ENCODE measurements at regions not wholly inside any gene's neighbourhood (a gene's known extent, or its start where the extent isn't known, plus 50 kb on each side); places are given as distances from the start of the nearest gene placed in this dataset.

DNA sequence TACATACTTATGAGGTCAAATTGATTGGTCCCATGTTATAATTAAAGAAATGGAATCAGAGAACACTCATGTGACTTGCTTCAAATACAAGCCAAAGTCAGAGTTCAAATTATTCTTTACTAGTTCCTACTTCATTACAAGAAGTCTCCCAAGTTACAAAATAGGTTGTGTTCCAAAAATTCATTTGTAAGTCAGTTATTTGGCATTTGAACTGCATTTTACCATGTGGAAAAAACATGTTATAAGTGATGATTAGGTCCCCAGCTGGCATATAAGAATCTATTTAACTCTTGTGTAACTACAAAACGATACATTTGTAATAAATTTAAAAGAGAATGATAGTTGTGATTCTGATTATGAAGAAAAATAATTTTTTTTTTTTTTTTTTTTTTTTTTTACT lies 124.1 kb downstream of the DISP1 start:
- no peak overlapping the region for H3K27ac ChIP-seq (ENCODE audit: low read depth, low read length)
- no peaks in the 10 kb centered on the region for H3K4me1 ChIP-seq (ENCODE audit: control insufficient read depth in 1 of 2, insufficient read depth in 2 of 2, low read length in 2 of 2)
- no peaks in the 10 kb centered on the region for H3K27me3 ChIP-seq (ENCODE audit: control insufficient read depth in 1 of 2, insufficient read depth in 2 of 2, low read length in 2 of 2)
- H3K36me3 ChIP-seq (ENCODE audit: control insufficient read depth in 1 of 2, insufficient read depth in 2 of 2, low read length in 2 of 2), result peaks cover 0 to 7% of the 10 kb centered on the region in 2 donors
- no peak overlapping the region for H3K9ac ChIP-seq (ENCODE audit: low read depth in 1 of 2, low read length in 2 of 2)
- H3K4me3 ChIP-seq (ENCODE audit: low read depth in 1 of 2, low read length in 2 of 2), result no peak overlapping the region
- H3K9me3 ChIP-seq (ENCODE audit: control insufficient read depth in 1 of 2, low read length in 2 of 2), result no peaks in the 10 kb centered on the region

DNA sequence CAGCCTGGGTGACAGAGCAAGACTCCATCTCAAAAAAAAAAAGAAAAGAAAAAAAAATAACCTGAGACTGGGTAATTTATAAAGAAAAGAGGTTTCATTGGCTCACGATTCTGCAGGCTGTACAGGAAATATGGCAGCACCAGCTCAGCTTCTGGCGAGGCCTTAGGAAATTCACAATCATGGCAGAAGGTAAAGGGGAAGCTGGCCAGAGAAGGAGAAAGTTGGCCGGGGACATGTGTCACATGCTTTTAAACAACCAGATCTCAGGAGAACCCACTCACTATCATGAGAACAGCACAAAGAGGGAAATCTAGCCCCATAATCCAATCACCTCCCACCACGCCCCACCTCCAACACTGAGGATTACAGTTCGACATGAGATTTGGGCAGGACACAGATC lies 125.3 kb downstream of the DISP1 start:
- Histone ChIP-seq H3K27ac (ENCODE audit: low read depth, low read length) (no peak overlapping the region), H3K27me3 (ENCODE audit: control insufficient read depth in 1 of 2, insufficient read depth in 2 of 2, low read length in 2 of 2) (no peaks in the 10 kb centered on the region), H3K36me3 (ENCODE audit: control insufficient read depth in 1 of 2, insufficient read depth in 2 of 2, low read length in 2 of 2) (peaks cover 0 to 7% of the 10 kb centered on the region in 2 donors), H3K9ac (ENCODE audit: low read depth in 1 of 2, low read length in 2 of 2) (no peak overlapping the region), H3K4me3 (ENCODE audit: low read depth in 1 of 2, low read length in 2 of 2) (no peak overlapping the region), H3K9me3 (ENCODE audit: control insufficient read depth in 1 of 2, low read length in 2 of 2) (no peaks in the 10 kb centered on the region), H3K4me1 (ENCODE audit: control insufficient read depth in 1 of 2, insufficient read depth in 2 of 2, low read length in 2 of 2) (no peaks in the 10 kb centered on the region)

DNA sequence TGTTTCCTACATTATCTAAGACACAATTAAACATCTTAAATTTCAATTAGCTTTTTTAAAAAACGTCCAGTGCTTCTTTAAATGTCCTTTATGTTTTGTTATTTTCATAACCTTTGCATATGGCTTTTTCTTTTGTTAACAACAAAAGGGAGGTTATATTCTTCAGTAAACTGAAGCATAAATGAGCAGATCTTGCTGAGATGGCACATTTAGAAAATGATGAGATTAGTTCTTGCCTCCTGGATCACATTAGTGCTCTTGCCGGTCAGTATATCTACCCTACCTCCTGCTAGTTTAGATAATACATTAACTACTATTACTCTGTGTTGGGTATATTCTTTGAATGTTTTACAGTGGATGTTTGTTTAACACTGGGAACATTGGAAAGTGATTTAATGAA lies 126.1 kb downstream of the DISP1 start:
- no peaks in the 10 kb centered on the region for H3K9me3 ChIP-seq (ENCODE audit: control insufficient read depth in 1 of 2, low read length in 2 of 2)
- H3K27ac ChIP-seq (ENCODE audit: low read depth, low read length), result no peak overlapping the region
- no peaks in the 10 kb centered on the region for H3K4me1 ChIP-seq (ENCODE audit: control insufficient read depth in 1 of 2, insufficient read depth in 2 of 2, low read length in 2 of 2)
- peaks cover 0 to 7% of the 10 kb centered on the region in 2 donors for H3K36me3 ChIP-seq (ENCODE audit: control insufficient read depth in 1 of 2, insufficient read depth in 2 of 2, low read length in 2 of 2)
- no peak overlapping the region for H3K9ac ChIP-seq (ENCODE audit: low read depth in 1 of 2, low read length in 2 of 2)
- no peaks in the 10 kb centered on the region for H3K27me3 ChIP-seq (ENCODE audit: control insufficient read depth in 1 of 2, insufficient read depth in 2 of 2, low read length in 2 of 2)
- no peak overlapping the region for H3K4me3 ChIP-seq (ENCODE audit: low read depth in 1 of 2, low read length in 2 of 2)

DNA sequence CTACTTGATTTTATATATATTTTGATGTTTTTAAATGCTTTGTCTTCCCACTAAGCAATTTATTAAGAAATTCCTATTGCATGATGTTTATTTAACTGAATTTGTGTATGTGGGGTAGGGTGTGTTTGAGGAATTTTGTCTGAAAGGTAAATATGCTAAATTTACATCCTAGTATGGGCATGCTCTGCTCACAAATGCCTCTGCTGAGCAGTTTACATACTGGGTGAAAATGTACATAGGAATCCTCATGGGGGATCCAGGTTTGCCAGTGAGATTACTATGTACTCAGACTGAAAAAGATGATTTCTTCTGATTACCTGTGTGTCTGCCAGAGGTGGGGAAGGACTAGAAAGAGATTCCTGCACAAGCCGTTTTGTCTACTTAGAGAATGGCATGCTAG lies 126.6 kb downstream of the DISP1 start:
- Histone ChIP-seq H3K9me3 (ENCODE audit: control insufficient read depth in 1 of 2, low read length in 2 of 2) (no peaks in the 10 kb centered on the region), H3K27me3 (ENCODE audit: control insufficient read depth in 1 of 2, insufficient read depth in 2 of 2, low read length in 2 of 2) (no peaks in the 10 kb centered on the region), H3K9ac (ENCODE audit: low read depth in 1 of 2, low read length in 2 of 2) (no peak overlapping the region), H3K36me3 (ENCODE audit: control insufficient read depth in 1 of 2, insufficient read depth in 2 of 2, low read length in 2 of 2) (peaks cover 0 to 7% of the 10 kb centered on the region in 2 donors), H3K4me3 (ENCODE audit: low read depth in 1 of 2, low read length in 2 of 2) (no peak overlapping the region), H3K27ac (ENCODE audit: low read depth, low read length) (no peak overlapping the region), H3K4me1 (ENCODE audit: control insufficient read depth in 1 of 2, insufficient read depth in 2 of 2, low read length in 2 of 2) (no peaks in the 10 kb centered on the region)

DNA sequence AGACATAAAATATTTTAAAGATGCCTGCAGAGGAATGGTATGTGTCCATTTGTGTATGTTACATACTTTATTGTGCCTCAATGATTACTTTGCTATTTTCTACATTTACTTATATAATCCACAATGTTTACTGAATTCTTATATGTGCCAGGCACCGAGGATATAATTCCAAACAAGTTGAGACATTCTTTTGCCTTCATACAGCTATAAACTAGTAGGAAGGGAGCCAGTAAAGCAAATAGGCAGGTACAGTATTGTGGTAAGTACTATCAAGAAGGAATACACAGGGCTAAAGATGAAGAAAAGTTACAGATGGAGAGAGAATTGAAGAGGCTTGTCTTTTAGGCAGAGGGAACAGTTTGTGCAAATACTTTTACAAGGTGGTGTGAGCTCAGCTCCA lies 131.6 kb downstream of the DISP1 start:
- no peak overlapping the region for H3K4me3 ChIP-seq (ENCODE audit: low read depth in 1 of 2, low read length in 2 of 2)
- peaks cover 0 to 7% of the 10 kb centered on the region in 2 donors for H3K36me3 ChIP-seq (ENCODE audit: control insufficient read depth in 1 of 2, insufficient read depth in 2 of 2, low read length in 2 of 2)
- no peak overlapping the region for H3K9ac ChIP-seq (ENCODE audit: low read depth in 1 of 2, low read length in 2 of 2)
- H3K4me1 ChIP-seq (ENCODE audit: control insufficient read depth in 1 of 2, insufficient read depth in 2 of 2, low read length in 2 of 2), result no peaks in the 10 kb centered on the region
- no peaks in the 10 kb centered on the region for H3K27me3 ChIP-seq (ENCODE audit: control insufficient read depth in 1 of 2, insufficient read depth in 2 of 2, low read length in 2 of 2)
- H3K9me3 ChIP-seq (ENCODE audit: control insufficient read depth in 1 of 2, low read length in 2 of 2), result no peaks in the 10 kb centered on the region
- no peak overlapping the region for H3K27ac ChIP-seq (ENCODE audit: low read depth, low read length)

DNA sequence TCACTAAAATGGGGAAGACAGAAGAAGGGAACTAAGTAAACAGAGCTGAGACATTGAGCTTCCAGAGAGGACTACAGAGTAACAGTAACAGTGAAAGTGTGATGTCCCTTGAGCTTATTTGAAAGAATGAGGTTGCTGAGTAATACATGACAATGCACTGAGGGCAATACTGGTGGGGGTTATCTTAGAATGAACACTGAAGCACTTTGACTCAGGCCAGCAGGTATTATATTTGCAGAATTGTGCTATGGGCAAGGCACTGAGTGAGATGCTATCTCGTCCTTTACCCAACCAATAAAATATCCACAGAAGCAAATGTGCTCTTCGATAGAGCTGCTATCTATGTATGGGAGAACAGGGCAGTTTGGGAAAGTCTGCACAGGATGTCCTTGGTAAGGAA lies 133.2 kb downstream of the DISP1 start:
- H3K9ac ChIP-seq (ENCODE audit: low read depth in 1 of 2, low read length in 2 of 2), result no peak overlapping the region
- peaks cover 0 to 2% of the 10 kb centered on the region in 2 donors for H3K36me3 ChIP-seq (ENCODE audit: control insufficient read depth in 1 of 2, insufficient read depth in 2 of 2, low read length in 2 of 2)
- no peak overlapping the region for H3K27ac ChIP-seq (ENCODE audit: low read depth, low read length)
- H3K9me3 ChIP-seq (ENCODE audit: control insufficient read depth in 1 of 2, low read length in 2 of 2), result no peaks in the 10 kb centered on the region
- no peaks in the 10 kb centered on the region for H3K4me1 ChIP-seq (ENCODE audit: control insufficient read depth in 1 of 2, insufficient read depth in 2 of 2, low read length in 2 of 2)
- no peaks in the 10 kb centered on the region for H3K27me3 ChIP-seq (ENCODE audit: control insufficient read depth in 1 of 2, insufficient read depth in 2 of 2, low read length in 2 of 2)
- no peak overlapping the region for H3K4me3 ChIP-seq (ENCODE audit: low read depth in 1 of 2, low read length in 2 of 2)

DNA sequence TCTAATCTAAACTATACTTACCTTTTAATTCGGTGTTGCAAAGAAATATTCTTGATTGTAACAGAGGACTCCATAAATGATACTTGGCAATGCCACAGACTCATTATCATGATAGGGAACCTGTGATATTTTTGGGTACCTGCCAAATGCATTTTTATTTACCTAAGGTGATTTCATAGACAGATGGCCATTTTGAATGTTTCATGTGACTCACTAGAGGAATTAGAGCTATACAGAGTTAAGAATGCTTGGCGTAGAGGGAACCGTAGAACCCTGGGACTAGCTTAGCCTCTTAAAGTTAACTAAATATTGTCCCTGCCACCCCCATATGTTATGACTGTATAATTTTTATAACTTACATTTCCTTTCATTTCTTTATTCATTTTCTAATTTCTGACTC lies 136.1 kb downstream of the DISP1 start:
- H3K4me3 ChIP-seq (ENCODE audit: low read depth in 1 of 2, low read length in 2 of 2), result no peak overlapping the region
- H3K36me3 ChIP-seq (ENCODE audit: control insufficient read depth in 1 of 2, insufficient read depth in 2 of 2, low read length in 2 of 2), result no peaks in the 10 kb centered on the region
- no peaks in the 10 kb centered on the region for H3K4me1 ChIP-seq (ENCODE audit: control insufficient read depth in 1 of 2, insufficient read depth in 2 of 2, low read length in 2 of 2)
- H3K9me3 ChIP-seq (ENCODE audit: control insufficient read depth in 1 of 2, low read length in 2 of 2), result no peaks in the 10 kb centered on the region
- H3K27me3 ChIP-seq (ENCODE audit: control insufficient read depth in 1 of 2, insufficient read depth in 2 of 2, low read length in 2 of 2), result no peaks in the 10 kb centered on the region
- no peak overlapping the region for H3K9ac ChIP-seq (ENCODE audit: low read depth in 1 of 2, low read length in 2 of 2)
- no peak overlapping the region for H3K27ac ChIP-seq (ENCODE audit: low read depth, low read length)

DNA sequence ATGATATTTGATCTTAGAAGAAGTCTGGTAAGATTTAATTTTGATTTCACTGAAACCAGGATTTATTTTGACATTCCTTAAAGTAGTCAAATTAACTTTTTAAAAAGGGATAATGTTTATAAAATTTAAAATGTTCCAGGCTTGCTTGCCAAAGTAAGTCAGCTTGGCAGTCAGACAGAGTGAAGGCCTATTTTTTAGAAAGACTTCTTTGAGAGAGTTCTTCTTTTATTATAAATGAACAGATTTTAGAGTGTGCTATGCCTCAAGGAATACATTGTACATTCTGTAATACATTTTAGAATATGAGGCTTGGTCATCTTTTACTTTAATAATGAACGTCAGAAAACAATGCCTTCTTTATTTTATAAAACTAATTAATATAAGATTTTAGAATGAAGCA lies 138.7 kb downstream of the DISP1 start:
- no peak overlapping the region for H3K27ac ChIP-seq (ENCODE audit: low read depth, low read length)
- H3K4me1 ChIP-seq (ENCODE audit: control insufficient read depth in 1 of 2, insufficient read depth in 2 of 2, low read length in 2 of 2), result no peaks in the 10 kb centered on the region
- H3K27me3 ChIP-seq (ENCODE audit: control insufficient read depth in 1 of 2, insufficient read depth in 2 of 2, low read length in 2 of 2), result no peaks in the 10 kb centered on the region

DNA sequence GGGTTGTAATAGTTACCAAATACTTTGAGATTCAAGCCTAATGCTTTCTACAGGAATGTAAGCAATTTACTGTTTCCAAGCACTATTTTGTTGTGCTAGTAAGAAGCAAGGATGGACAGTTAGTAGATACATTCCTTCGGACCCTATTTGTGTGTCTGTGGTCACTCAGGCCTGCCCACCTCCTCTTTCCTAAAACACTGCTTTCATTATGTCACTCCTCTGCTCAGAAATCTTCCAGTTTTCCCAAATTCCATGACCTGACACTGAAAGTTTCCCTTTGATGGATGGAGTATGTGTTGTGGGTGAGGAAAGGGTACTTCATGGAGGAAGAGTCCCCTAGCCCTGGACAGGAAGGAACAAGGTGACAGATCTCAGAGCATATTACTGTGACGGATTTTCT lies 141.1 kb downstream of the DISP1 start:
- Histone ChIP-seq H3K27me3 (ENCODE audit: control insufficient read depth in 1 of 2, insufficient read depth in 2 of 2, low read length in 2 of 2) (no peaks in the 10 kb centered on the region), H3K36me3 (ENCODE audit: control insufficient read depth in 1 of 2, insufficient read depth in 2 of 2, low read length in 2 of 2) (no peaks in the 10 kb centered on the region), H3K4me1 (ENCODE audit: control insufficient read depth in 1 of 2, insufficient read depth in 2 of 2, low read length in 2 of 2) (no peaks in the 10 kb centered on the region), H3K9me3 (ENCODE audit: control insufficient read depth in 1 of 2, low read length in 2 of 2) (no peaks in the 10 kb centered on the region), H3K27ac (ENCODE audit: low read depth, low read length) (no peak overlapping the region), H3K9ac (ENCODE audit: low read depth in 1 of 2, low read length in 2 of 2) (no peak overlapping the region), H3K4me3 (ENCODE audit: low read depth in 1 of 2, low read length in 2 of 2) (no peak overlapping the region)

More for the DNA sequence above, 138.7 kb downstream of the DISP1 start:
- Histone ChIP-seq H3K4me3 (ENCODE audit: low read depth in 1 of 2, low read length in 2 of 2) (no peak overlapping the region), H3K36me3 (ENCODE audit: control insufficient read depth in 1 of 2, insufficient read depth in 2 of 2, low read length in 2 of 2) (no peaks in the 10 kb centered on the region), H3K9me3 (ENCODE audit: control insufficient read depth in 1 of 2, low read length in 2 of 2) (no peaks in the 10 kb centered on the region), H3K9ac (ENCODE audit: low read depth in 1 of 2, low read length in 2 of 2) (no peak overlapping the region)

DNA sequence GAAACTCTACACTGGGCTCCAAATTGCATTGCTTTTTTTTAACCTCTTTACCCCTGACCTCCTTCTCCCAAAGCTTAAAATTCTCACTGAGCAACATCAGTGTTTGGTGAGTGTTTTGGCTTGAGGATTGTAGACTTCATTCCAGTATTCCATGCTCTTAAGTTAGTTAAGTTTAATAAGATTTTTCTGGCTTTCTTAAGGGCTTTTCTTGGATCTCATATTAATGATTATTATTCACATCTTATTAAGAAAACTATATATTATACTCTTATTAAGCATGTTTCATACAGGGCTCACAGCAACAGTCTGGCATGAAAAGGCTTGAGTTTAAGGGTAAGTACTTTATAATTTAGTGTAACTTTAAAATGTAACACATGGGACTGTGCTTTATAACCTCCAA lies 141.8 kb downstream of the DISP1 start:
- Histone ChIP-seq H3K27ac (ENCODE audit: low read depth, low read length) (no peak overlapping the region), H3K9me3 (ENCODE audit: control insufficient read depth in 1 of 2, low read length in 2 of 2) (no peaks in the 10 kb centered on the region), H3K4me1 (ENCODE audit: control insufficient read depth in 1 of 2, insufficient read depth in 2 of 2, low read length in 2 of 2) (no peaks in the 10 kb centered on the region), H3K4me3 (ENCODE audit: low read depth in 1 of 2, low read length in 2 of 2) (no peak overlapping the region), H3K36me3 (ENCODE audit: control insufficient read depth in 1 of 2, insufficient read depth in 2 of 2, low read length in 2 of 2) (no peaks in the 10 kb centered on the region), H3K27me3 (ENCODE audit: control insufficient read depth in 1 of 2, insufficient read depth in 2 of 2, low read length in 2 of 2) (no peaks in the 10 kb centered on the region), H3K9ac (ENCODE audit: low read depth in 1 of 2, low read length in 2 of 2) (no peak overlapping the region)
